ENCODE measurements at regions not wholly inside any gene's neighbourhood (a gene's known extent, or its start where the extent isn't known, plus 50 kb on each side); places are given as distances from the start of the nearest gene placed in this dataset.

GRCh38 chr11:97746818-97747217 is 1273.9 kb upstream of the CNTN5 start:
- TF ChIP-seq CTCF (IDR thresholded peaks at IDR 0.05 in 8 of 11, conservative IDR thresholded peaks at IDR 0.05 in 3 of 11) (no peak), POLR2AphosphoS5 (IDR thresholded peaks at IDR 0.05) (no peak), POLR2A (IDR thresholded peaks at IDR 0.05) (no peak)
